Activated naive CD4-positive, alpha-beta T cell treated with anti-CD3 and anti-CD28 coated beads, Interleukin-2, amount 50 U/mL, for 24 hours (primary cell): ENCODE measurements at regions not wholly inside any gene's neighbourhood (a gene's known extent, or its start where the extent isn't known, plus 50 kb on each side); places are given as distances from the start of the nearest gene placed in this dataset.
"Not testable (repeated sequence)": the region's sequence is repeated elsewhere in the genome, so short reads cannot be mapped to it uniquely, and the experiment has no call there.

ENCODE experiments used
- H3K27ac Mint-ChIP-seq: one replicate; pipeline ENCODE4 v1.8.0; 2021; ENCODE audit warnings: mild to moderate bottlenecking, mixed read lengths
- H3K27me3 Mint-ChIP-seq: one replicate; pipeline ENCODE4 v1.8.0; 2021; ENCODE audit warnings: mixed read lengths
- H3K36me3 Mint-ChIP-seq: one replicate; pipeline ENCODE4 v1.8.0; 2021; ENCODE audit warnings: mixed read lengths
- H3K4me1 Mint-ChIP-seq: one replicate; pipeline ENCODE4 v1.8.0; 2021; ENCODE audit warnings: mixed read lengths
- H3K4me3 Mint-ChIP-seq: one replicate; pipeline ENCODE4 v1.8.0; 2021; ENCODE audit warnings: mild to moderate bottlenecking, mixed read lengths
- H3K9me3 Mint-ChIP-seq: one replicate; pipeline ENCODE4 v1.8.0; 2021; ENCODE audit warnings: mixed read lengths

DNA sequence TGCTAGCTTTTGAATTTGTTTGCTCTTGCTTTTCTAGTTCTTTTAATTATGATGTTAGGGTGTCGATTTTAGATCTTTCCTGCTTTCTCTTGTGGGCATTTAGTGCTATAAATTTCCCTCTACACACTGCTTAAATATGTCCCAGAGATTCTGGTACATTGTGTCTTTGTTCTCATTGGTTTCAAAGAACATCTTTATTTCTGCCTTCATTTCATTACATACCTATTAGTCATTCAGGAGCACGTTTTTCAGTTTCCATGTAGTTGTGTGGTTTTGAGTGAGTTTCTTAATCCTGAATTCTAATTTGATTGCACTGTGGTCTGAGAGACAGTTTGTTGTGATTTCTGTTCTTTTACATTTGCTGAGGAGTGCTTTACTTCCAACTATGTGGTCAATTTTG, 51.2 kb upstream of the MB21D2 start:
- H3K27ac Mint-ChIP-seq, H3K36me3 Mint-ChIP-seq, H3K4me3 Mint-ChIP-seq, H3K27me3 Mint-ChIP-seq, H3K9me3 Mint-ChIP-seq, H3K4me1 Mint-ChIP-seq: not testable (repeated sequence)

DNA sequence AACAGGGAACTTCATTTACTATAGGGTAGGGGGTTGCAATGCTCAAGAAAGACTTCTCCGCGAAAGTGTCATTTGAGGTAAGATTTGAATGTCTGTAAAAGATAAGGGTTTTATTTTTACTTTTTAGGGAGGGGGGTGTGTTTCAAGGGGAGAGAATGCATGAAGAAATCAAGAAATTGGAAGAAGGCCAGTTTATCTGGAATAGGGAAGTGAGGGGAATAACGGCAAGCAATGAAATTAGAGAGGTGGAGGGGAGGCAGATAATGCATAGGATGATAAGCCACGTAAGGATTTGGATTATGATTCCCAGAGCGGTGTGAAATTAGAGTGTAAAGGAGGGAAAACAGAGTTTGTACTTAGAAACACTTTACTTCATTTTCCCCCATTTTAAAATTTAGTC, 63.0 kb upstream of the MB21D2 start:
- Mint-ChIP-seq H3K4me3 (no peak overlapping the region), H3K9me3 (peaks cover 5% of the 10 kb centered on the region), H3K27ac (no peak overlapping the region), H3K4me1 (no peaks in the 10 kb centered on the region), H3K27me3 (no peaks in the 10 kb centered on the region), H3K36me3 (no peaks in the 10 kb centered on the region)

DNA sequence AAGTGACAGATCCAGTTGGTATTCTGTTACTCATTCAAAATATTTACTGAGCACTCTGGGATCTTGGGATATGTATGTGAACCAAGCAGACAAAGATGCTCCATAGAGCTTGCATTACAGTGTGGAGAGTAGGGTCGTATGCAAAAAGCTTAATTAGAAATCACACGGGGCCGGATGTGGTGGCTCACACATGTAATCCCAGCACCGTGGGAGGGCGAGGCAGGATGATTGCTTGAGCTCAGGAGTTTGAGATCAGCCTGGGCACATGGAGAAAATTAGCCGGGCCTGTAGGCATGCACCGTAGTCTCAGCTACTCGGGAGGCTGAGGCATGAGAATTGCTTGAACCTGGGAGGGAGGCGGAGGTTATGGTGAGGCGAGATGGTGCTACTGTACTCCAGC, 68.7 kb upstream of the MB21D2 start:
- Mint-ChIP-seq H3K4me1 (no peaks in the 10 kb centered on the region), H3K4me3 (no peak overlapping the region), H3K36me3 (no peaks in the 10 kb centered on the region), H3K27ac (no peak overlapping the region), H3K9me3 (no peaks in the 10 kb centered on the region), H3K27me3 (no peaks in the 10 kb centered on the region)

DNA sequence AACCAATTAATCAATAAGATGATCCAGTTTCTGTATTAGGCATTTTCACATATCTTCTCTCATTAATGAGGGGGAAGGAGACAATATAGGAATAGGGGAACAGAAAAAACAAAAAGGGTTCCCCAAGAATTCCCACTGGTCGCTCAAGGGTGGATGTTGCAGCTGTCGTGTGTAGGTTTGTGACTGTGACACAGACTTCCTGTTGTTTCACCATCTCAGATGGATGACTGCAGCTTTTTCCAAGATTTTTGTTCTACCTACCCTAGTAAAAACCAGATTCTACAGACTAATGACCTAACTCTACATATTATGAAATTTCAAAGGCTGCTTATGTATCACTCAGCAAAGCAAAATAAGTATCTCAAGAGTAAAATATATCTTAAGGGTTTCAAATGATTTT, 73.7 kb upstream of the MB21D2 start:
- Mint-ChIP-seq H3K9me3 (no peaks in the 10 kb centered on the region), H3K27me3 (no peaks in the 10 kb centered on the region), H3K4me3 (no peak overlapping the region), H3K4me1 (no peaks in the 10 kb centered on the region), H3K36me3 (no peaks in the 10 kb centered on the region), H3K27ac (no peak overlapping the region)

DNA sequence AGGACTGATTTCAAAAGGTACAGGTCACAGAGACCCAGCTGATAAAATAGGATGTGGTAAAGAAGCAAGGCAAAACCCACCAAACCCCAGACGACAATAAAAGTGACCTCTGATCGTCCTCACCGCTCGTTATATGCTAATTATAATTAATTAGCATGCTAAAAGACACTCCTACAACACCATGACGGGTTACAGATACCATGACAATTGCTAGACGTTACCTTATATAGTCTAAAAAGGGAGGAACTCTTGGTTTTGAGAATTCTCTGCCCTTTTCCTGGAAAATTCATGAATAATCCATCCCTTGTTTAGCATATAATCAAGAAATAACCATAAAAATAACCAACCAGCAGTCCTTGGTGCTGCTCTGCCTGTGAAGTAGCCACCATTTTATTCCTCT, 74.7 kb upstream of the MB21D2 start:
- no peak overlapping the region for H3K27ac Mint-ChIP-seq
- H3K4me1 Mint-ChIP-seq = no peaks in the 10 kb centered on the region
- H3K36me3 Mint-ChIP-seq = no peaks in the 10 kb centered on the region
- H3K27me3 Mint-ChIP-seq = peaks cover 3% of the 10 kb centered on the region
- H3K9me3 Mint-ChIP-seq = no peaks in the 10 kb centered on the region
- H3K4me3 Mint-ChIP-seq = no peak overlapping the region

DNA sequence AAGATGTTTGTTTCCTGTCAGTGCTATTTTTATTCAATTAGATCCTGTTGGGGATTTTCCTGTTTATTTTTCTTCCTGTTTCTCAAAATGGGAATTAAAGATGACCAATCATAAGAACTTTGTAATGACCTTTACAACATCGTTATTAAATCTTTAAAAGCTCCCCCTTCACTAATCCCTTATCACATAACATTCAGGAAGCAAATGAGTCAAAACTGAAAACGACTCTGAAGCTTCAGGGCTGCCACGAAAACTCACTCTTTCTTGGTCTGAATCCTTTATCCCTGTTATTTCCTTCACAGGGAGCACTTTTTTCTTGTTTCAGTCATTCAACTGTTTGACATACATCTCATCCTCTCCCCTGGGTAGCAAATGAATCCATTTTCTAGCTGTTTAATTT, 75.8 kb upstream of the MB21D2 start:
- H3K27me3 Mint-ChIP-seq = peaks cover 3% of the 10 kb centered on the region
- no peaks in the 10 kb centered on the region for H3K4me1 Mint-ChIP-seq
- no peak overlapping the region for H3K27ac Mint-ChIP-seq
- no peak overlapping the region for H3K4me3 Mint-ChIP-seq
- H3K9me3 Mint-ChIP-seq = no peaks in the 10 kb centered on the region
- H3K36me3 Mint-ChIP-seq = no peaks in the 10 kb centered on the region

DNA sequence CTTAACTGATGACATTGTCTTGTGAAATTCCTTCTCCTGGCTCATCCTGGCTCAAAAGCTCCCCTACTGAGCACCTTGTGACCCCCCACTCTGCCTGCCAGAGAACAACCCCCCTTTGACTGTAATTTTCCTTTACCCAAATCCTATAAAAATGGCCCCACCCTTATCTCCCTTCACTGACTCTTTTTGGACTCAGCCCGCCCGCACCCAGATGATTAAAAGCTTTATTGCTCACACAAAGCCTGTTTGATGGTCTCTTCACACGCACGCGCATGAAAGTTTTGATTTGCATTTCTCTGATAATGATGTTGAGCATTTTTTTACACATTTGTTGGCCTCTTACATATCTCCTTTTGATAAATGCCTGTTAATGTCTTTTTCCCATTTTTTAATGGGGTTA, 83.5 kb upstream of the MB21D2 start:
- H3K9me3 Mint-ChIP-seq, H3K4me3 Mint-ChIP-seq, H3K4me1 Mint-ChIP-seq, H3K36me3 Mint-ChIP-seq, H3K27ac Mint-ChIP-seq, H3K27me3 Mint-ChIP-seq: not testable (repeated sequence)

DNA sequence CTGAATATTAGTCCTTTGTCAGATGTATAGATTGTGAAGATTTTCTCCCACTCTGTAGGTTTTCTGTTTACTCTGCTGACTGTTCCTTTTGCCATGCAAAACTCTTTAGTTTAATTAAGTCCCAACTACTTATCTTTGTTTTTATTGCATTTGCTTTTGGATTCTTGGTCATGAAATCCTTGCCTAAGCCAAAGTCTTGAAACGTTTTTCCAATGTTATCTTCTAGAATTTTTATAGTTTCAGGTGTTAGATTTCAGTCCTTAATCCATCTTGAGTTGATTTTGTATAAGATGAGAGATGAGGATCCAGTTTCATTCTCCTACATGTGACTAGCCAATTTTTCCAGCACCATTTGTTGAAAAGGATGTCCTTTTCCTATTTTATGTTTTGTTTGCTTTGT, 86.0 kb upstream of the MB21D2 start:
- H3K27me3 Mint-ChIP-seq, H3K4me3 Mint-ChIP-seq, H3K9me3 Mint-ChIP-seq, H3K36me3 Mint-ChIP-seq, H3K27ac Mint-ChIP-seq, H3K4me1 Mint-ChIP-seq: not testable (repeated sequence)

DNA sequence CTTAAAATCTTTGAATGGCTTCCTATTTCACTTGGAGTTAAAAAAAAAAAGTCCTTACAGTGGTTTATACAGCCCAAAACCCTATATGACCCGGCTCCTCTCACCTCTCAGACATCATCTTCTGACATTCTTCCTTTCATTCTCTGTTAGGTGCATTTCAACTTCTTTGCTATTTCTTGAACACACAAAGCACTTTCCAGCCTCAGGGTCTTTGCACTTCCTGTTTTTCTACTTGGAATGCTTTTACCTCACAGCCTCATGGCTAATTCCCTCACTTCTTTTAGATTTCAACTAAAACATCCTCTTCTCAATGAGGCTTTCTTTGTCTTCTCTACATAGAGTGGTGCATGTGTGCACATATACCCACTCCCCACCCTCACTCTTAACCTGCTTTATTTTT, 91.0 kb upstream of the MB21D2 start:
- peaks cover 6% of the 10 kb centered on the region for H3K4me1 Mint-ChIP-seq
- peaks cover 7% of the 10 kb centered on the region for H3K9me3 Mint-ChIP-seq
- H3K4me3 Mint-ChIP-seq = no peak overlapping the region
- no peaks in the 10 kb centered on the region for H3K36me3 Mint-ChIP-seq
- H3K27ac Mint-ChIP-seq = no peak overlapping the region
- no peaks in the 10 kb centered on the region for H3K27me3 Mint-ChIP-seq

DNA sequence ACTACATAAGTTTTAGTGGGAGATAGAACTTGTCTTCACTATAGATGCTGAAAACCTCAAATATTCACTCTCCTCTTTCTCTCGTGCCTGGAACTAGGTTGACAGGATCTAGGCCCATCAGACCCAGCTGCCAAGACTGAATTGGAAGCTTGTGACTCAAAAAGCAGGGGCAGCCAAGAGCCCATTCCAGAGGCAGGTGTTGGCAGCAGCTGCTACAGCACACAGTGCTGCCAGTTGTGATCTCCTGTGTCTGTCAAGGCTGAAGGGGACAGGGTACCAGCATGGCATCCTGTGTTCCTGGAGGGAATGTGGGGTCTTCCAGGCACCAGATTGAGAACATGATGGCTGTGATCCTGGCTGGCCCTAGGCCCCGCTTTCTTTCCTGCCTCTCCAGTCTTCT, 92.5 kb upstream of the MB21D2 start:
- H3K36me3 Mint-ChIP-seq = no peaks in the 10 kb centered on the region
- H3K27me3 Mint-ChIP-seq = peaks cover under 1% of the 10 kb centered on the region
- H3K9me3 Mint-ChIP-seq = peaks cover 5% of the 10 kb centered on the region
- no peak overlapping the region for H3K4me3 Mint-ChIP-seq
- H3K4me1 Mint-ChIP-seq = peaks cover 6% of the 10 kb centered on the region
- H3K27ac Mint-ChIP-seq = no peak overlapping the region

DNA sequence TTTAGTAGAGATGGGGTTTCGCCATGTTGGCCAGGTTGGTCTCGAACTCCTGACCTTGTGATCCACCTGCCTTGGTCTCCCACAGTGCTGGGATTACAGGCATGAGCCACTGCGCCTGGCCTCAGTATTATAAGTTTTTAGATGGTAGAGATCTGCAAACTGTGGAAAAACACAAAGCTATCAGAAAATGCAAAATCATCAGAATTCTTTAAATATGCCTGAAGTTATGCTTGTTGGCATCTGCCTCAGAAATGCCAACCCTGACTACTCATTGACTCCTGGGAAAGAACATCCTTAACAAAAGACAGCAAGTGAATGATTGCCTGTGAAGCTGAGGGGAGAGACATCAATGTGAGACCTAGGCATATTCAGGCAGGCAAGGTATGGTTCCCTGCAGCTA, 94.3 kb upstream of the MB21D2 start:
- Mint-ChIP-seq H3K36me3 (no peaks in the 10 kb centered on the region), H3K9me3 (no peaks in the 10 kb centered on the region), H3K27me3 (peaks cover 3% of the 10 kb centered on the region), H3K27ac (no peak overlapping the region), H3K4me3 (no peak overlapping the region), H3K4me1 (no peaks in the 10 kb centered on the region)

DNA sequence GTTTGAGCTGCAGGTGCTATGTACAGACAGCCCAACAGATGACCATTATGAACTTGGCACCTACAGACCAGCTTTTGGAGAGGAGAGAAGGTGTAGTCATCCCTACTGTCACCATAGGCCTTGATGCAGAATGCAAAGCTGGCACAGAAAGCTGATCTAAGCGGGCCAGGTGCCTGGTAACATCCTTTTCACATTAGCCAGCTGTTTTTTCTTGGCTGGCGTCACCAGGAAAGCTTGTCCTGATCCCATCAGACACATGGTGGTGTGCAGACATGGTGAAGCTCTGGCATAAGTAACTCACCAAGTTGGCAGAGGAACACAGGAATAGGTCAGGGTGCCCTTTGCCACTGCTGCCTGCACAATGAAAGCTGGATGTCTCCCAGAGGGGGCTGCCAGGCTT, 97.2 kb upstream of the MB21D2 start:
- Mint-ChIP-seq H3K36me3 (no peaks in the 10 kb centered on the region), H3K4me3 (no peak overlapping the region), H3K27me3 (peaks cover 9% of the 10 kb centered on the region), H3K9me3 (no peaks in the 10 kb centered on the region), H3K4me1 (no peaks in the 10 kb centered on the region), H3K27ac (no peak overlapping the region)

DNA sequence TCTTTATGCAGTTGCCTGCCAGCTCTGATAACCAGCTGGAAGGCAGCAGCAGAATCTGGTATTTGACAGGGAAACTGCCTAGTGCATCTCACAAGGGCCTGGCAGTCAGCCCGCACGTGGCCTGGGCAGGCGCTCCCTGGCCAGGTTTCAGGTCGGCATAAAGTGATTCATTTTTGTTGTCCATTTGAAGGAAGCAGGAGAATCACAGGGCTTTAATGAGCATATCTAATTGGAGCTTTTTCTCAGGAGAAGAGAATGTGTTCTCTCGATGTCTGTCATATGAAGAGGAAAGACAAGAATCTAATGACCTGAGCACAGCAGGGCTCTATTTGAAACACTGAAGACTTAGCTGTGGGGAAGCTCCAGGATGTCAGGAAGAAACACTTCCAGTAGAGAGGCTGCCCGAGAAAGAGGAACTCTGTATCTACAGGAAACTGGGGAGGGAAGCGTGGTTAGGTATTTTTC, 98.8 kb upstream of the MB21D2 start:
- Mint-ChIP-seq H3K27ac (no peak overlapping the region), H3K36me3 (no peaks in the 10 kb centered on the region), H3K4me1 (no peaks in the 10 kb centered on the region), H3K27me3 (peaks cover 9% of the 10 kb centered on the region), H3K4me3 (no peak overlapping the region), H3K9me3 (no peaks in the 10 kb centered on the region)

DNA sequence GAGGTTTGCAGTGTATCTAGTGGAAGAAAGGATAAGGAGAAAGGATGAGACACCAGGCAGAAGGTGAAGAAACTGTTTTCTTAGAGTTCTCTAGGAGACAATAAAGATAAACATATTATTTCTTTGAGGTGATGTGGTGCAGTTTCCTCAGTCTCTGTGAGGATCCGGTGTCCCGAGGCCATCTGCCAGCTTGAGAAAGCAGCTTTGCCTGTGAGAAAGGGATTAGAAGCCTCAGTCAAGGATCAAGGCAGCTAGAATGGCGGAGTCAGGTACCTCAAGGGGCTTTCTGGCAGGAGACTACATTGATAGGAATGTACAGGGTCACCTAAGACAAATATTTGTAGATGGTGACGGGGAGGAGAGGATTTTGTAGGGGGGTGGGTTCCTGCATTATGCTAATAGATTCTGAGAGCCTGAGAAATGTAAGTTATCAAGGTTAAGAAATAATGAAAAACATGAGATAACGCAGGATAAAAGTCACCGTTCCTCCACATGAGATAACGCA, 103.9 kb upstream of the MB21D2 start:
- Mint-ChIP-seq H3K9me3 (no peaks in the 10 kb centered on the region), H3K4me3 (no peak overlapping the region), H3K27me3 (peaks cover 6% of the 10 kb centered on the region), H3K27ac (no peak overlapping the region), H3K36me3 (no peaks in the 10 kb centered on the region), H3K4me1 (no peaks in the 10 kb centered on the region)

DNA sequence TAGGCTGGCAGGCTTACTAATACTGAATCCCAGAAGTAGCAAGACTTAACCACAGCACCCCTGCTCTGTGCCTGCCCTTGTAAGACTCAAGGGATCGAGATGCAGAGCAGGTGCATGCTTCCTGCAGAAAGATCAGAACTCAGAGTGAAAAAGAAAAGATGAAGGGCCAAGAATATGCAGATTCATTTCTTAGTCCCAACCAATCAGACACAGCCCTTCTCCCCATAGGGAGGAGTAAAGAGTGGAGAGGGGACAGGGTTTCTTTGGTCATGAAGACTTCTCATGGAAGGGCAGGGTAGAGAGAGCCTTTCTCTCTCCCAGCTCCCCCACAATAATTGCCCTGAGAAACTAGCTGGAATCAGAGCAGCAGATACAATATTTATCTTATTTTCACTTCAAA, 105.6 kb upstream of the MB21D2 start:
- peaks cover 4% of the 10 kb centered on the region for H3K27me3 Mint-ChIP-seq

DNA sequence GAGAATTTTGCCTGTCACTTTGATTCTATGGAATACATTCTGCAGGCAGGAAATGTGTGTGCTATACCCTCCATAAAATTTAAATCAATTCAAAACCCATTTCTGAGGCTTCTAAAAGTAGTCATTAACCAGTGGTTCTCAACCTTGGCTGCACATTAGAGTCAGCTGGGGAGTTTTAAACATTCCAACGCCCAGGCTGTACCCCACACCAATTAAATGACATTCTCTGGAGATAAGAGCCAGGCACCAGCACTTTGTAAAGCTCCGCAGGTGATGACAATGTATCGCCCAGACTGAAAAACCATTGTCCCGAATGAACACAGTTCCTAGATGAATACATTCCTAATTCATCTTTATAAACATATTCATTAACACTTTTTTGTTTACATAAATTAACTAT, 110.6 kb upstream of the MB21D2 start:
- H3K9me3 Mint-ChIP-seq = no peaks in the 10 kb centered on the region
- no peaks in the 10 kb centered on the region for H3K27me3 Mint-ChIP-seq
- no peaks in the 10 kb centered on the region for H3K36me3 Mint-ChIP-seq
- no peak overlapping the region for H3K27ac Mint-ChIP-seq
- no peak overlapping the region for H3K4me3 Mint-ChIP-seq
- H3K4me1 Mint-ChIP-seq = peaks cover 11% of the 10 kb centered on the region

More for the DNA sequence above, 105.6 kb upstream of the MB21D2 start:
- H3K27ac Mint-ChIP-seq = no peak overlapping the region
- no peaks in the 10 kb centered on the region for H3K36me3 Mint-ChIP-seq
- H3K4me3 Mint-ChIP-seq = no peak overlapping the region
- H3K4me1 Mint-ChIP-seq = no peaks in the 10 kb centered on the region
- no peaks in the 10 kb centered on the region for H3K9me3 Mint-ChIP-seq

DNA sequence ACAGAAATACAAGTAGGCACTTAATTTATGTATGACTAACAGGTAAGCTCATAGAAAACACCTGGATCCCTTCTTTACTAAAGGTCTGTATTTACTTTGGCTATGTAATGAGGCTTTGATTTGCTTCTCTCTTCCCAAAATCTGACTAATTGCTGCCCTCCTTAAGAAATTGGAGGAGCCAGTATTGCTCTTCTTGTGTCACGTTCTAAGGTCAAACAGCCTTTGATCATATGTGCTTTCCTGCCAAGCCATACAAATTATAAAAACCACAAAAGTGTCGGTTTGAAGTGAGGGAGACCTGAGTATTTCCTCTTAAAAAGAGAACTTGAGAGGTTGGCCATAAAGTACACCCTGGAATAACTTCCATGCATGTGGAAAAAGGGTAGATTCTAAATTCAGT, 112.1 kb upstream of the MB21D2 start:
- H3K27ac Mint-ChIP-seq = no peak overlapping the region
- no peaks in the 10 kb centered on the region for H3K36me3 Mint-ChIP-seq
- H3K4me3 Mint-ChIP-seq = no peak overlapping the region
- no peaks in the 10 kb centered on the region for H3K27me3 Mint-ChIP-seq
- peaks cover 11% of the 10 kb centered on the region for H3K4me1 Mint-ChIP-seq
- H3K9me3 Mint-ChIP-seq = no peaks in the 10 kb centered on the region
